HG03060 (cell line): ENCODE measurements at regions not wholly inside any gene's neighbourhood (a gene's known extent, or its start where the extent isn't known, plus 50 kb on each side); places are given as distances from the start of the nearest gene placed in this dataset.

Experiments
- ATAC-seq: cut with Tn5 transposase; IDR thresholded peaks from one replicate; pipeline ENCODE4 v1.9.1; 2021; ENCODE audit warnings: low read depth, moderate number of reproducible peaks; ENCODE audit not compliant: unreplicated experiment

- ATAC-seq: no peak
These were observed 58.4 kb upstream of the TNS3 start for GRCh38 chr7:47640265-47640664.

- ATAC-seq: no peak
These were observed 57.7 kb upstream of the TNS3 start for GRCh38 chr7:47639495-47640110.

GRCh38 chr7:47638679-47639315, 56.9 kb upstream of the TNS3 start:
- no peak for ATAC-seq

GRCh38 chr7:47636433-47637175, 54.7 kb upstream of the TNS3 start:
- ATAC-seq: no peak

- ATAC-seq: no peak
These were observed 54.1 kb upstream of the TNS3 start for GRCh38 chr7:47636081-47636432.

- ATAC-seq: no peak
These were observed 53.5 kb upstream of the TNS3 start for GRCh38 chr7:47635091-47636080.

GRCh38 chr7:47634273-47634672, 52.4 kb upstream of the TNS3 start:
- ATAC-seq: no peak

GRCh38 chr7:47633134-47633533, 51.2 kb upstream of the TNS3 start:
- no peak for ATAC-seq
